Psoas muscle (tissue), 7 donors: ENCODE measurements at regions not wholly inside any gene's neighbourhood (a gene's known extent, or its start where the extent isn't known, plus 50 kb on each side); places are given as distances from the start of the nearest gene placed in this dataset.

Experiments used
- ATAC-seq, 4 donors: fragments of 200-7000 bp; cut with Tn5 transposase; one replicate each; pipeline ENCODE4 v1.9.1; 2020; ENCODE audit warnings: moderate library complexity in 3 of 4, mild to moderate bottlenecking in 2 of 4
- DNase-seq, 2 donors: peaks; one replicate each; pipeline ENCODE4 v3.0.0-alpha.2; 2020
- H3K27ac ChIP-seq: fragments of 200-600 bp; one replicate; pipeline ENCODE4 v1.8.0; 2022
- H3K27me3 ChIP-seq, 3 donors: fragments of 200-600 bp in 1 of 3; one replicate each; pipeline versions ENCODE4 v1.6.1 to v1.8.0; 2013 to 2022; ENCODE audit warnings: low read length in 2 of 3, mild to moderate bottlenecking in 2 of 3, moderate library complexity in 1 of 3; ENCODE audit not compliant: insufficient read depth in 3 of 3
- H3K36me3 ChIP-seq, 2 donors: fragments of 200-600 bp in 1 of 2; one replicate each; pipeline versions ENCODE4 v1.6.1 to v1.8.0; 2013 to 2022; ENCODE audit warnings: low read depth in 1 of 2, mild to moderate bottlenecking in 1 of 2, moderate library complexity in 1 of 2; ENCODE audit not compliant: insufficient read depth in 1 of 2
- H3K4me1 ChIP-seq: fragments of 200-600 bp; one replicate; pipeline ENCODE4 v1.8.0; 2022
- H3K4me3 ChIP-seq: fragments of 200-600 bp; one replicate; pipeline ENCODE4 v1.8.0; 2022; ENCODE audit warnings: mild to moderate bottlenecking
- H3K9me3 ChIP-seq: fragments of 200-600 bp; one replicate; pipeline ENCODE4 v1.8.0; 2022
- CTCF ChIP-seq: fragments of 200-600 bp; IDR thresholded peaks from one replicate; pipeline ENCODE4 v1.8.0; 2022; ENCODE audit warnings: antibody characterized with exemption
- WGBS, 3 donors: extraction: QIAGEN DNeasy Blood & Tissue Kit; methylation state at CpG; one replicate each; pipeline versions ENCODE4 v1.1.6 to v1.1.7; 2013; 5-methylcytosine and 5-hydroxymethylcytosine counted together
- intact Hi-C, 2 donors: fragments of 100-400 bp; cut with DNase I; formaldehyde crosslinking; loops; one replicate each; pipeline versions ENCODE4 v1.11.0 to v1.14.2; 2022
- donor health status: healthy with polysubstance abuse.
- donor health status: DM: no; HTN: no; CAD: no; lungs with moderate emphysema.
- donor health status: Bipolar disorder and iron deficiency.
- donor health status: healthy.
- donor health status: DM: yes; HTN: yes; CAD: no.
- donor health status: DM: no; HTN: no; CAD: no.
- donor health status: DM: yes; HTN: yes; CAD: no.

GRCh38 chr13:37342205-37342604 is 236.7 kb upstream of the CSNK1A1L start:
- no peaks in the 10 kb centered on the region for H3K4me1 ChIP-seq
- no peak for TF ChIP-seq CTCF
- H3K36me3 ChIP-seq: no peaks in the 10 kb centered on the region
- H3K9me3 ChIP-seq: no peaks in the 10 kb centered on the region
- DNase-seq (peak in 1 of 2 donors; percentile 22), ATAC-seq (no peak)
- no peaks in the 10 kb centered on the region for H3K27me3 ChIP-seq
- no peak overlapping the region for H3K27ac ChIP-seq
- no peak overlapping the region for H3K4me3 ChIP-seq
- intact Hi-C loops: no loop called here
- WGBS, 3 donors: 86 to 93% (median 91%) methylated on average over 6 of the region's 6 CpGs

GRCh38 chr13:37340901-37341670 is 235.6 kb upstream of the CSNK1A1L start:
- 45 to 65% (median 65%) methylated on average over 6 to 7 of the region's 7 CpGs for WGBS, 3 donors
- no peaks in the 10 kb centered on the region for H3K36me3 ChIP-seq
- no peak overlapping the region for H3K27ac ChIP-seq
- H3K4me3 ChIP-seq: no peak overlapping the region
- H3K4me1 ChIP-seq: no peaks in the 10 kb centered on the region
- no peak for TF ChIP-seq CTCF
- DNase-seq (no peak), ATAC-seq (no peak)
- no peaks in the 10 kb centered on the region for H3K9me3 ChIP-seq
- intact Hi-C loops: no loop called here
- H3K27me3 ChIP-seq: no peaks in the 10 kb centered on the region

GRCh38 chr13:37339386-37339735 is 233.9 kb upstream of the CSNK1A1L start:
- intact Hi-C loops: no loop called here
- Histone ChIP-seq H3K27ac (no peak overlapping the region), H3K36me3 (no peaks in the 10 kb centered on the region), H3K9me3 (no peaks in the 10 kb centered on the region), H3K27me3 (no peaks in the 10 kb centered on the region), H3K4me1 (no peaks in the 10 kb centered on the region), H3K4me3 (no peak overlapping the region)
- ATAC-seq (no peak), DNase-seq (no peak)
- no peak for TF ChIP-seq CTCF
- WGBS, 3 donors: 74 to 81% (median 76%) methylated on average over 2 of the region's 2 CpGs

- H3K27ac ChIP-seq: no peak overlapping the region
- no peak for TF ChIP-seq CTCF
- no peak overlapping the region for H3K4me3 ChIP-seq
- no peaks in the 10 kb centered on the region for H3K27me3 ChIP-seq
- no peak for DNase-seq
- H3K36me3 ChIP-seq: no peaks in the 10 kb centered on the region
- no peaks in the 10 kb centered on the region for H3K4me1 ChIP-seq
- no peak for ATAC-seq
- intact Hi-C loops: no loop called here
- WGBS, 3 donors: 42 to 69% (median 63%) methylated on average over 5 of the region's 5 CpGs
- no peaks in the 10 kb centered on the region for H3K9me3 ChIP-seq
Measured at GRCh38 chr13:37338726-37339385, 233.4 kb upstream of the CSNK1A1L start.
